Stomach (tissue), 8 donors: ENCODE measurements at regions not wholly inside any gene's neighbourhood (a gene's known extent, or its start where the extent isn't known, plus 50 kb on each side); places are given as distances from the start of the nearest gene placed in this dataset.
"Not testable (repeated sequence)": the region's sequence is repeated elsewhere in the genome, so short reads cannot be mapped to it uniquely, and the experiment has no call there.

Experiments
- DNase-seq, 2 donors: peaks; one replicate each; pipeline versions ENCODE4 v3.0.0 to v3.0.0-alpha.2; 2013 to 2019
- H3K27ac ChIP-seq, 5 donors: fragments of 200-600 bp in 4 of 5; sonication (generic) in 4 of 5; one replicate each; pipeline ENCODE4 v1.5.1; 2013 to 2019; ENCODE audit warnings: mild to moderate bottlenecking in 1 of 5, moderate library complexity in 1 of 5
- H3K27me3 ChIP-seq, 3 donors: fragments of 200-600 bp; sonication (generic); one replicate each; pipeline ENCODE4 v1.5.1; 2017 to 2019; ENCODE audit warnings: mixed run types in 1 of 3
- H3K36me3 ChIP-seq, 4 donors: fragments of 200-600 bp; sonication (generic); 1 replicate in 3 of 4; 2 replicates in 1 of 4; pipeline ENCODE4 v1.5.1; 2016 to 2019
- H3K4me1 ChIP-seq, 4 donors: fragments of 200-600 bp; sonication (generic); one replicate each; pipeline ENCODE4 v1.5.1; 2016 to 2019
- H3K4me3 ChIP-seq, 4 donors: fragments of 200-600 bp; sonication (generic) in 3 of 4; one replicate each; pipeline ENCODE4 v1.5.1; 2016 to 2019; ENCODE audit warnings: mild to moderate bottlenecking in 1 of 4
- H3K9me3 ChIP-seq, 4 donors: fragments of 200-600 bp; sonication (generic); one replicate each; pipeline ENCODE4 v1.5.1; 2016 to 2019
- CTCF ChIP-seq, 7 experiments: fragments of 450-650 bp in 4 of 7; fragments of 200-600 bp in 3 of 7; sonication (generic) in 3 of 7; IDR thresholded peaks; one replicate each; pipeline ENCODE4 v1.5.1; 2016 to 2019; ENCODE audit warnings: antibody characterized with exemption in 7 of 7, control low read depth in 2 of 7, mild to moderate bottlenecking in 1 of 7
- EP300 ChIP-seq: sonication (generic); formaldehyde crosslinking; IDR thresholded peaks from one replicate; pipeline ENCODE4 v1.6.1; 2017; ENCODE audit warnings: antibody characterized with exemption
- POLR2A ChIP-seq, 4 donors: fragments of 450-650 bp; IDR thresholded peaks; one replicate each; pipeline ENCODE4 v1.6.1; 2016; ENCODE audit warnings: antibody characterized with exemption in 4 of 4, control low read depth in 2 of 4, mild to moderate bottlenecking in 1 of 4, moderate library complexity in 1 of 4
- POLR2AphosphoS5 ChIP-seq, 3 donors: sonication (generic); formaldehyde crosslinking; IDR thresholded peaks; one replicate each; pipeline ENCODE4 v1.6.1; 2016; ENCODE audit warnings: antibody characterized with exemption in 3 of 3
- WGBS, 5 donors: extraction: QIAGEN DNeasy Blood & Tissue Kit in 3 of 5; methylation state at CpG; one replicate each; pipeline versions ENCODE4 v1.1.5 to v1.1.7; 2013 to 2018; 5-methylcytosine and 5-hydroxymethylcytosine counted together
- intact Hi-C: fragments of 100-400 bp; cut with DNase I; formaldehyde crosslinking; loops from one replicate; pipeline ENCODE4 v1.15.1; 2023; ENCODE audit warnings: low total_unique reads
- donor health status: healthy with polysubstance abuse.
- donor health status: Bipolar disorder and iron deficiency.
- donor health status: healthy.

GRCh38 chr4:187666697-187667494 is 328.7 kb upstream of the ZFP42 start:
- peak in 1 of 2 donors; percentile 69 for DNase-seq
- no peak overlapping the region for H3K27ac ChIP-seq
- no peaks in the 10 kb centered on the region for H3K27me3 ChIP-seq
- TF ChIP-seq EP300 (no peak), POLR2A (IDR thresholded peaks at IDR 0.05) (no peak), CTCF (IDR thresholded peaks at IDR 0.05) (no peak), POLR2AphosphoS5 (IDR thresholded peaks at IDR 0.05) (no peak)
- H3K9me3 ChIP-seq, result no peaks in the 10 kb centered on the region
- H3K4me3 ChIP-seq, result no peak overlapping the region
- intact Hi-C loops, result no loop called here
- WGBS, 5 donors, result 53 to 68% (median 59%) methylated on average over 9 of the region's 9 CpGs
- no peaks in the 10 kb centered on the region for H3K4me1 ChIP-seq
- H3K36me3 ChIP-seq, result no peaks in the 10 kb centered on the region

- Histone ChIP-seq H3K4me1 (no peaks in the 10 kb centered on the region), H3K27me3 (no peaks in the 10 kb centered on the region), H3K9me3 (no peaks in the 10 kb centered on the region), H3K4me3 (no peak overlapping the region), H3K36me3 (no peaks in the 10 kb centered on the region), H3K27ac (no peak overlapping the region)
- intact Hi-C loops, result no loop called here
- WGBS, 5 donors, result 41 to 68% (median 62%) methylated on average over 4 of the region's 4 CpGs
- TF ChIP-seq CTCF (IDR thresholded peaks at IDR 0.05) (no peak), POLR2A (IDR thresholded peaks at IDR 0.05) (no peak), POLR2AphosphoS5 (IDR thresholded peaks at IDR 0.05) (no peak), EP300 (no peak)
- DNase-seq, result peak in 1 of 2 donors; percentile 5
Measured at GRCh38 chr4:187668526-187669082, 327.0 kb upstream of the ZFP42 start.

- H3K27ac ChIP-seq, DNase-seq, intact Hi-C loops, H3K27me3 ChIP-seq, H3K9me3 ChIP-seq, H3K4me1 ChIP-seq, H3K4me3 ChIP-seq, H3K36me3 ChIP-seq: not testable (repeated sequence)
- WGBS, 5 donors, result 86 to 98% (median 94%) methylated on average over 7 to 13 of the region's 13 CpGs
Measured at GRCh38 chr4:187671521-187671920, 324.1 kb upstream of the ZFP42 start.

GRCh38 chr4:187671958-187672357 is 323.6 kb upstream of the ZFP42 start:
- H3K4me3 ChIP-seq, H3K36me3 ChIP-seq, intact Hi-C loops, H3K27me3 ChIP-seq, H3K27ac ChIP-seq, H3K4me1 ChIP-seq, H3K9me3 ChIP-seq, DNase-seq: not testable (repeated sequence)
- 90 to 97% (median 92%) methylated on average over 2 to 11 of the region's 12 CpGs for WGBS, 5 donors

- H3K4me1 ChIP-seq, intact Hi-C loops, H3K9me3 ChIP-seq, H3K27ac ChIP-seq, H3K27me3 ChIP-seq, DNase-seq, H3K4me3 ChIP-seq, H3K36me3 ChIP-seq: not testable (repeated sequence)
- 90 to 98% (median 94%) methylated on average over 8 to 10 of the region's 12 CpGs for WGBS, 5 donors
Measured at GRCh38 chr4:187672526-187672925, 323.0 kb upstream of the ZFP42 start.

- no peaks in the 10 kb centered on the region for H3K36me3 ChIP-seq
- no peak for DNase-seq
- no peak overlapping the region for H3K27ac ChIP-seq
- TF ChIP-seq CTCF (IDR thresholded peaks at IDR 0.05) (no peak), POLR2A (IDR thresholded peaks at IDR 0.05) (no peak), EP300 (no peak), POLR2AphosphoS5 (IDR thresholded peaks at IDR 0.05) (no peak)
- H3K27me3 ChIP-seq, result no peaks in the 10 kb centered on the region
- no peak overlapping the region for H3K4me3 ChIP-seq
- H3K4me1 ChIP-seq, result no peaks in the 10 kb centered on the region
- 72 to 80% (median 77%) methylated on average over 2 of the region's 2 CpGs for WGBS, 5 donors
- peaks cover 0 to 4% (median 0%) of the 10 kb centered on the region in 4 donors for H3K9me3 ChIP-seq
- intact Hi-C loops, result no loop called here
Measured at GRCh38 chr4:187679450-187679849, 316.1 kb upstream of the ZFP42 start.
